IMR-90 (cell line): ENCODE measurements at regions not wholly inside any gene's neighbourhood (a gene's known extent, or its start where the extent isn't known, plus 50 kb on each side); places are given as distances from the start of the nearest gene placed in this dataset.

Experiments used
- ATAC-seq: fragments of 200-7000 bp; cut with Tn5 transposase; 2 replicates; pipeline ENCODE4 v1.9.1; 2020; ENCODE audit warnings: low read depth, mild to moderate bottlenecking, moderate library complexity
- BruUV-seq: library from RNA; stranded (reverse); fragments of 400-500 nt; replicated peaks from 2 replicates; lab custom pipeline; 2021; lab: Mats Ljungman, UMichigan
- CTCF ChIA-PET: fragments of 300-600 bp; formaldehyde crosslinking; extraction: SDS; loops from one replicate; lab custom pipeline; 2021; ENCODE audit warnings: antibody characterized with exemption; lab: Yijun Ruan, JAX
- POLR2A ChIA-PET: fragments of 300-600 bp; sonication (Branson Sonifier 250); formaldehyde crosslinking; loops from one replicate; lab custom pipeline; 2022; ENCODE audit warnings: antibody characterized with exemption; ENCODE audit not compliant: unreplicated experiment; lab: Charles Lee
- DNase-seq: peaks from one replicate; pipeline ENCODE4 v3.0.0; 2013
- H2AFZ ChIP-seq: replicated peaks from 2 replicates; pipeline ENCODE3; 2013; ENCODE audit warnings: low read length, mild to moderate bottlenecking; ENCODE audit not compliant: poor library complexity
- H2AK5ac ChIP-seq: 2 replicates; pipeline ENCODE4 v1.6.1; 2013; ENCODE audit warnings: low read depth, low read length, inconsistent platforms
- H2AK9ac ChIP-seq: replicated peaks from 2 replicates; pipeline ENCODE3; 2013; ENCODE audit warnings: mild to moderate bottlenecking, low read depth, low read length, moderate library complexity; ENCODE audit not compliant: poor library complexity
- H2BK120ac ChIP-seq: 2 replicates; pipeline ENCODE4 v1.6.1; 2013; ENCODE audit warnings: low read depth, low read length, inconsistent platforms
- H2BK15ac ChIP-seq: 3 replicates; pipeline ENCODE4 v1.6.1; 2013; ENCODE audit warnings: low read depth, low read length, inconsistent platforms
- H2BK20ac ChIP-seq: 2 replicates; pipeline ENCODE4 v1.6.1; 2013; ENCODE audit warnings: low read depth, mild to moderate bottlenecking, inconsistent platforms, low read length, moderate library complexity
- H2BK5ac ChIP-seq: 2 replicates; pipeline ENCODE4 v1.6.1; 2013; ENCODE audit warnings: mild to moderate bottlenecking, low read depth, low read length, inconsistent platforms; ENCODE audit not compliant: poor library complexity, severe bottlenecking
- H3K14ac ChIP-seq: replicated peaks from 2 replicates; pipeline ENCODE4 v1.6.1; 2013; ENCODE audit warnings: low read depth, low read length, inconsistent platforms
- H3K18ac ChIP-seq: 2 replicates; pipeline ENCODE4 v1.6.1; 2013; ENCODE audit warnings: low read depth, low read length, control low read depth
- H3K23ac ChIP-seq: 2 replicates; pipeline ENCODE4 v1.6.1; 2013; ENCODE audit warnings: low read depth, low read length, inconsistent platforms
- H3K27ac ChIP-seq: 2 replicates; pipeline ENCODE4 v1.5.1; 2013; ENCODE audit warnings: mild to moderate bottlenecking, control low read depth, low read length; ENCODE audit not compliant: insufficient read depth
- H3K27me3 ChIP-seq: 2 replicates; pipeline ENCODE4 v1.6.1; 2013; ENCODE audit warnings: low read length; ENCODE audit not compliant: control insufficient read depth, insufficient read depth
- H3K36me3 ChIP-seq: 2 replicates; pipeline ENCODE4 v1.6.1; 2013; ENCODE audit warnings: low read length, mixed read lengths; ENCODE audit not compliant: control insufficient read depth, insufficient read depth
- H3K4ac ChIP-seq: 2 replicates; pipeline ENCODE4 v1.6.1; 2013; ENCODE audit warnings: low read depth, low read length, inconsistent platforms
- H3K4me1 ChIP-seq: 2 replicates; pipeline ENCODE4 v1.6.1; 2013; ENCODE audit warnings: low read length, mixed read lengths; ENCODE audit not compliant: control insufficient read depth, insufficient read depth
- H3K4me2 ChIP-seq: 2 replicates; pipeline ENCODE4 v1.6.1; 2013; ENCODE audit warnings: low read depth, mild to moderate bottlenecking, control low read depth, low read length, moderate library complexity
- H3K4me3 ChIP-seq: 2 replicates; pipeline ENCODE4 v1.5.1; 2013; ENCODE audit warnings: low read depth, mild to moderate bottlenecking, control low read depth, low read length, moderate library complexity; ENCODE audit not compliant: insufficient read depth
- H3K56ac ChIP-seq: 2 replicates; pipeline ENCODE4 v1.6.1; 2013; ENCODE audit warnings: low read length, inconsistent platforms; ENCODE audit not compliant: insufficient read depth; ENCODE audit errors: extremely low read depth
- H3K79me1 ChIP-seq, 2 experiments: 2 replicates each; pipeline ENCODE4 v1.6.1; 2013; ENCODE audit warnings: low read length in 2 of 2, inconsistent platforms in 1 of 2, low read depth in 1 of 2
- H3K9ac ChIP-seq: 2 replicates; pipeline ENCODE4 v1.6.1; 2013; ENCODE audit warnings: low read depth, low read length, control low read depth
- H3K9me1 ChIP-seq: 2 replicates; pipeline ENCODE4 v1.6.1; 2013; ENCODE audit warnings: low read length, inconsistent platforms; ENCODE audit not compliant: insufficient read depth
- H3K9me3 ChIP-seq: 2 replicates; pipeline ENCODE4 v1.6.1; 2013; ENCODE audit warnings: low read length; ENCODE audit not compliant: control insufficient read depth, insufficient read depth
- H4K20me1 ChIP-seq: 2 replicates; pipeline ENCODE4 v1.6.1; 2013; ENCODE audit warnings: low read length, inconsistent platforms; ENCODE audit not compliant: insufficient read depth
- H4K5ac ChIP-seq: 2 replicates; pipeline ENCODE4 v1.6.1; 2013; ENCODE audit warnings: mild to moderate bottlenecking, low read depth, low read length, control low read depth
- H4K8ac ChIP-seq, 2 experiments: 2 replicates each; pipeline ENCODE4 v1.6.1; 2013; ENCODE audit warnings: low read depth in 2 of 2, low read length in 2 of 2, control low read depth in 1 of 2, inconsistent platforms in 1 of 2
- H4K91ac ChIP-seq: 2 replicates; pipeline ENCODE4 v1.6.1; 2013; ENCODE audit warnings: low read depth, low read length, inconsistent platforms; ENCODE audit not compliant: insufficient read depth
- BHLHE40 ChIP-seq: fragments of 150-350 bp; IDR thresholded peaks from 2 replicates; pipeline ENCODE4 v1.6.1; 2016; ENCODE audit warnings: mild to moderate bottlenecking, low read depth, low read length
- CHD1 ChIP-seq: IDR thresholded peaks from 2 replicates; pipeline ENCODE4 v1.6.1; 2012; ENCODE audit warnings: low read depth, low read length, improper control_type of control experiment
- NFE2L2 ChIP-seq: fragments of 150-350 bp; IDR thresholded peaks from 2 replicates; pipeline ENCODE4 v1.6.1; 2016; ENCODE audit warnings: low read depth, mild to moderate bottlenecking, low read length
- RAD21 ChIP-seq: IDR thresholded peaks from 2 replicates; pipeline ENCODE4 v1.6.1; 2012; ENCODE audit warnings: low read length, improper control_type of control experiment
- RFX5 ChIP-seq: IDR thresholded peaks from 2 replicates; pipeline ENCODE4 v1.8.0; 2012; ENCODE audit warnings: low read depth, mild to moderate bottlenecking, low read length, moderate library complexity
- WGBS, 2 experiments: methylation state at CpG; one replicate each; pipeline versions ENCODE4 v1.1.5 to v1.1.7; 2013; ENCODE audit warnings: missing lambda C conversion rate in 2 of 2; ENCODE audit not compliant: insufficient read length in 1 of 2; ENCODE audit errors: extremely low coverage in 2 of 2; 5-methylcytosine and 5-hydroxymethylcytosine counted together
- dilution Hi-C: fragments of 300-500 bp; cut with HindIII; formaldehyde crosslinking; loops from one replicate; pipeline ENCODE4 v1.14.3; 2018; ENCODE audit warnings: low sequenced_read_pairs; ENCODE audit not compliant: unreplicated experiment
- in situ Hi-C: fragments of 300-500 bp; cut with MboI; formaldehyde crosslinking; loops from 3 replicates; pipeline ENCODE4 v1.14.3; 2019; ENCODE audit warnings: low sequenced_read_pairs, inconsistent platforms, mixed read lengths
- intact Hi-C: fragments of 100-400 bp; cut with micrococcal nuclease; formaldehyde crosslinking; loops from 2 replicates; pipeline ENCODE4 v1.10.0; 2022
- TF ChIP-seq, protein P1 (sequence below): fragments of 150-350 bp; IDR thresholded peaks from 2 replicates; pipeline ENCODE4 v1.6.1; 2017; ENCODE audit warnings: mild to moderate bottlenecking, antibody characterized with exemption, low read length, low read depth

DNA sequence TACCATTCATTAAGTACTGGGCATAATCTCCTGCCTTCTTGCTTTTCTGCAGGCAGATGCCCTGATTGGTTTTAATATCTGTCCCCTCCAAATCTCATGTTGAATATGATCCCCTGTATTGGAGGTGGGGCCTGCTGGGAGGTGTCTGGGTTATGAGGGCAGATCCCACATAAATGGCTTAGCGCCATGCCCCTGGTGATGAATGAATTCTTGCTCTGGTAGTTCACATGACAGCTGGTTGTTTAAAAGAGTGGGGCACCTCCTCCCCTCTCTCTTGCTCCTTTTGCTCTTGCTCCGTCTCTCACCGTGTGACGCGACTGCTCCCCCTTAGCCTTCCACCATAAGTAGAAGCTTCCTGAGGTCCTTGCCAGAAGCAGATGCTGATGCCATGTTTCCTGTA is 564.0 kb upstream of the BRINP1 start:
- Histone ChIP-seq H3K4me2 (no peak overlapping the region), H3K4me3 (no peak overlapping the region), H3K18ac (no peak overlapping the region), H2AK9ac (no peak overlapping the region), H3K4me1 (no peaks in the 10 kb centered on the region; the same call in 1 of the 2 replicates), H2BK5ac (no peak overlapping the region), H3K36me3 (no peaks in the 10 kb centered on the region), H2BK20ac (no peak overlapping the region), H3K14ac (no peak overlapping the region), H4K91ac (no peak overlapping the region), H4K5ac (no peak overlapping the region), H2AFZ (no peak overlapping the region), H3K56ac (no peak overlapping the region), H3K23ac (no peak overlapping the region), H2BK15ac (no peak overlapping the region), H3K9me3 (no peaks in the 10 kb centered on the region), H3K27ac (no peak overlapping the region), H4K8ac (no peak overlapping the region), H3K9me1 (no peaks in the 10 kb centered on the region), H2AK5ac (no peak overlapping the region), H2BK120ac (no peak overlapping the region), H3K9ac (no peak overlapping the region), H3K79me1 (no peaks in the 10 kb centered on the region), H3K27me3 (no peaks in the 10 kb centered on the region), H4K20me1 (no peaks in the 10 kb centered on the region), H3K4ac (no peak overlapping the region)
- DNase-seq (no peak), ATAC-seq (no peak)
- CTCF ChIA-PET = no interaction called here
- in situ Hi-C loops (no loop called here), dilution Hi-C loops (no loop called here), intact Hi-C loops (no loop called here)
- WGBS, 2 experiments = 67% methylated on average over 3 of the region's 5 CpGs; no CpG with 5 or more reads in 1 of the 2 experiments
- no TSS peak for BruUV-seq
- no peak for TF ChIP-seq CHD1
- TF ChIP-seq, protein P1, sequence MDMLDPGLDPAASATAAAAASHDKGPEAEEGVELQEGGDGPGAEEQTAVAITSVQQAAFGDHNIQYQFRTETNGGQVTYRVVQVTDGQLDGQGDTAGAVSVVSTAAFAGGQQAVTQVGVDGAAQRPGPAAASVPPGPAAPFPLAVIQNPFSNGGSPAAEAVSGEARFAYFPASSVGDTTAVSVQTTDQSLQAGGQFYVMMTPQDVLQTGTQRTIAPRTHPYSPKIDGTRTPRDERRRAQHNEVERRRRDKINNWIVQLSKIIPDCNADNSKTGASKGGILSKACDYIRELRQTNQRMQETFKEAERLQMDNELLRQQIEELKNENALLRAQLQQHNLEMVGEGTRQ = no peak
- TF ChIP-seq RAD21 = no peak
- no peak for TF ChIP-seq NFE2L2
- TF ChIP-seq RFX5 = no peak
- TF ChIP-seq BHLHE40 = no peak
- POLR2A ChIA-PET = no interaction called here
